Pancreas (tissue), 10 donors: ENCODE measurements at regions not wholly inside any gene's neighbourhood (a gene's known extent, or its start where the extent isn't known, plus 50 kb on each side); places are given as distances from the start of the nearest gene placed in this dataset.
A peak's percentile ranks its signal among the peaks of the same experiment; 100 is the strongest.

Experiments
- ATAC-seq, 4 donors: fragments of 200-7000 bp; cut with Tn5 transposase; one replicate each; pipeline versions ENCODE4 v1.8.0 to v1.9.1; 2020; ENCODE audit warnings: mild to moderate bottlenecking in 4 of 4, moderate library complexity in 4 of 4
- DNase-seq, 6 donors: peaks; one replicate each; pipeline ENCODE4 v3.0.0-alpha.2; 2020
- FAIRE-seq: peaks from 2 replicates; lab custom pipeline; 2012; peaks lifted over from hg19 to GRCh38; lab: Jason Lieb, UNC
- H3K27ac ChIP-seq, 4 donors: fragments of 200-600 bp; sonication (generic); 1 replicate in 3 of 4; 2 replicates in 1 of 4; pipeline versions ENCODE4 v1.5.0 to v1.8.0; 2020
- H3K27me3 ChIP-seq, 4 donors: fragments of 200-600 bp; one replicate each; pipeline ENCODE4 v1.8.0; 2021
- H3K36me3 ChIP-seq, 3 donors: fragments of 200-600 bp; sonication (generic) in 1 of 3; one replicate each; pipeline versions ENCODE4 v1.5.0 to v1.8.0; 2020 to 2021
- H3K4me1 ChIP-seq, 3 donors: fragments of 200-600 bp; one replicate each; pipeline ENCODE4 v1.8.0; 2021
- H3K4me3 ChIP-seq, 4 donors: fragments of 200-600 bp; sonication (generic) in 2 of 4; one replicate each; pipeline versions ENCODE4 v1.5.0 to v1.8.0; 2020 to 2021
- H3K9me3 ChIP-seq, 4 donors: fragments of 200-600 bp; one replicate each; pipeline ENCODE4 v1.8.0; 2021
- WGBS, 2 donors: extraction: QIAGEN DNeasy Blood & Tissue Kit; methylation state at CpG; one replicate each; pipeline ENCODE4 v1.1.7; 2013; 5-methylcytosine and 5-hydroxymethylcytosine counted together
- intact Hi-C, 3 donors: fragments of 100-400 bp; cut with DNase I; formaldehyde crosslinking; loops; one replicate each; pipeline versions ENCODE4 v1.11.1 to v1.14.2; 2022
- TF ChIP-seq, protein P1 (sequence below), 4 donors: fragments of 200-600 bp; sonication (generic) in 3 of 4; IDR thresholded peaks; one replicate each; pipeline versions ENCODE4 v1.5.0 to v1.8.0; 2021; ENCODE audit warnings: antibody characterized with exemption in 4 of 4
- donor health status: healthy with polysubstance abuse.
- donor health status: DM: no; HTN: no; CAD: no; lungs with moderate emphysema.
- donor health status: DM: no; HTN: no; CAD: no.
- donor health status: control.
- donor health status: control.
- donor health status: Bipolar disorder and iron deficiency.
- donor health status: DM: yes; HTN: yes; CAD: no.
- donor health status: DM: no; HTN: no; CAD: no.
- donor health status: DM: no; HTN: no; CAD: no.
- donor health status: DM: yes; HTN: yes; CAD: no.

DNA sequence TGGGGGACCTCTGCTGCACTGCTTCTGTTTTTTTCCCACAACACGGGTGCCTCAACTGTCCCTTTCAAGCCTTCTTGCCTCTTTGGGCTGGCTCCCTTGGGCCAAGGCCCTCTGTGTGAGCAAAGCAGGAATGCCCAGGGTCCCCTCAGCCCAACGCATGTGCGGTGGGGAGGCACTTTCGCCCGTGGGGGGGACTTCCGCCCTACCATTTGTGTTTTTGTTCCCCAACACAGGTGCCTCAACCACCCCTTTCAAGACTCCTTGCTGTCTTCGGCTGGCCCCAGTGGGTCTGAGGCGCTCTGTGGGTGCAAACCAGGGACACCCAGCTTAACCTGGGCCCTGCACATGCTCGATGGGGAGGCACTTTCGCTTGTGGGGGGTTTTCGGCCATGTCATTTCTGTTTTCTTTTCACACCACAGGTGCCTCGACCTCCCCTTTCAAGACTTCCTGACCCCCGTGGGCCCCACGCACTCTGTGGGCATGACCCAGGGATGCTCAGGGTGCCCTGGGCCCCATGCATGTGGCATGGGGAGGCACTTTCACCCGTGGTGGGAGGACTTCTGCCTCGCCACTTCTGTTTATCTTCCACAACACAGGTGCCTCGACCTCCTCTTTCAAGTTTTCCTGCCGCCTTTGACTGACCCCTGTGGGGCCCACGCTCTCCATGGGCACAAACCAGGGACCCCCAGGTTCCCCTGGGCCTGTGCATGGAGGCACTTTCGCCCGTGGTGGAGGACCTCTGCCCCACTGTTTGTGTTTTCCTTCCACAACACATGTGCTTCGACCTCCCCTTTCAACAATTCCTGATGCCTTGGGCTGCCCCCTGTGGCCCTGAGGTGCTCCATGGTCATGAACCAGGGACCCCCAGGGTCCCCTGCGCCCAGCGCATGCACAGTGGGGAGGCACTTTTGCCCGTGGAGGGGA is 365.7 kb downstream of the ALG10 start:
- Histone ChIP-seq H3K36me3 (no peaks in the 10 kb centered on the region), H3K27ac (no peak overlapping the region), H3K27me3 (no peaks in the 10 kb centered on the region), H3K9me3 (no peaks in the 10 kb centered on the region), H3K4me3 (no peak overlapping the region), H3K4me1 (no peaks in the 10 kb centered on the region)
- FAIRE-seq (no peak), ATAC-seq (no peak), DNase-seq (peak in 1 of 6 donors; percentile 29)
- intact Hi-C loops, result no loop called here
- TF ChIP-seq, protein P1, sequence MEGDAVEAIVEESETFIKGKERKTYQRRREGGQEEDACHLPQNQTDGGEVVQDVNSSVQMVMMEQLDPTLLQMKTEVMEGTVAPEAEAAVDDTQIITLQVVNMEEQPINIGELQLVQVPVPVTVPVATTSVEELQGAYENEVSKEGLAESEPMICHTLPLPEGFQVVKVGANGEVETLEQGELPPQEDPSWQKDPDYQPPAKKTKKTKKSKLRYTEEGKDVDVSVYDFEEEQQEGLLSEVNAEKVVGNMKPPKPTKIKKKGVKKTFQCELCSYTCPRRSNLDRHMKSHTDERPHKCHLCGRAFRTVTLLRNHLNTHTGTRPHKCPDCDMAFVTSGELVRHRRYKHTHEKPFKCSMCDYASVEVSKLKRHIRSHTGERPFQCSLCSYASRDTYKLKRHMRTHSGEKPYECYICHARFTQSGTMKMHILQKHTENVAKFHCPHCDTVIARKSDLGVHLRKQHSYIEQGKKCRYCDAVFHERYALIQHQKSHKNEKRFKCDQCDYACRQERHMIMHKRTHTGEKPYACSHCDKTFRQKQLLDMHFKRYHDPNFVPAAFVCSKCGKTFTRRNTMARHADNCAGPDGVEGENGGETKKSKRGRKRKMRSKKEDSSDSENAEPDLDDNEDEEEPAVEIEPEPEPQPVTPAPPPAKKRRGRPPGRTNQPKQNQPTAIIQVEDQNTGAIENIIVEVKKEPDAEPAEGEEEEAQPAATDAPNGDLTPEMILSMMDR (IDR thresholded peaks at IDR 0.05), result no peak
- WGBS, 2 donors, result 56 to 65% methylated on average over 25 of the region's 25 CpGs

- H3K4me3 ChIP-seq, result no peak overlapping the region
- no peak for ATAC-seq
- TF ChIP-seq, protein P1 (IDR thresholded peaks at IDR 0.05), result no peak
These were observed 366.5 kb downstream of the ALG10 start for GRCh38 chr12:34388636-34389377.

DNA sequence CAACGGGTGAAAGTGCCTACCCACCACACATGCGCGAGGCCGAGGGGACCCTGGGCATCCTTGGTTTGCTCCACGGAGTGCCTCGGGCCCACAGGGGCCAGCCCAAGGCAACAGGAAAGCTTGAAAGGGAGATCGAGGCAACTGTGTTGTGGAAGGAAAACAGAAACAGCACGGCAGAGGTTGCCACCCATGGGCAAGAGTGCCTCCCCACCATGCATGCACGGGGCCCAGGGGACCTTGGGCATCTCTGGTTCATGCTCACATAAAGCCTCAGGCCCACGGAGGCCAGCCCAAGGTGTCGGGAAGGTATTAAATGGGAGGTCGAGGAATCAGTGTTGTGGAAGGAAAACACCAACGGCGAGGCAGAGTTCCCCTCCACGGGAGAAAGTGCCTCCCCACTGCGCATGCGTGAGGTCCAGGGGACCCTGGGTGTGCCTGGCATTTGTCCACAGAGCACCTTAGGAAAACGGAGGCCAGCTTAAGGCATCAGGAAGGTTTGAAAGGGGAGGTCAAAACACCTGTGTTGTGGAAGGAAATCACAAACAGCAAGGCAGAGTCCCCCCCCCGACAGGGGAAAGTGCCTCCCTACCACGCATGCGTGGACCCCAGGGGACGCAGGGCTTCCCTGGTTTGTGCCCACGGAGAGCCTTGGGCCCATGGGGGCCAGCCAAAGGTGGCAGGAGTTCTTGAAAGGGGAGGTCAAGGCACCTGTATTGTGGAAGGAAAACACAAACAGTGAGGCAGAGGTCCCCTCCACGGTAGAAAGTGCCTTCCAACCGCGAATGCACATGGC is 367.3 kb downstream of the ALG10 start:
- ATAC-seq (no peak), FAIRE-seq (no peak), DNase-seq (peak in 3 of 6 donors; percentile 5 to 34 (median 30))
- H3K4me1 ChIP-seq, result no peaks in the 10 kb centered on the region
- intact Hi-C loops, result no loop called here
- no peak overlapping the region for H3K27ac ChIP-seq
- no peaks in the 10 kb centered on the region for H3K27me3 ChIP-seq
- 44 to 52% methylated on average over 26 of the region's 26 CpGs for WGBS, 2 donors
- no peak overlapping the region for H3K4me3 ChIP-seq
- H3K9me3 ChIP-seq, result no peaks in the 10 kb centered on the region
- H3K36me3 ChIP-seq, result no peaks in the 10 kb centered on the region
- TF ChIP-seq, protein P1 (IDR thresholded peaks at IDR 0.05), result no peak

More at GRCh38 chr12:34388636-34389377, 366.5 kb downstream of the ALG10 start:
- Histone ChIP-seq H3K36me3 (no peaks in the 10 kb centered on the region), H3K4me1 (no peaks in the 10 kb centered on the region), H3K9me3 (no peaks in the 10 kb centered on the region), H3K27ac (no peak overlapping the region), H3K27me3 (no peaks in the 10 kb centered on the region)
- 41 to 44% methylated on average over 14 of the region's 14 CpGs for WGBS, 2 donors
- intact Hi-C loops, result no loop called here
- peak in 2 of 6 donors; percentile 29 to 42 for DNase-seq
- no peak for FAIRE-seq

GRCh38 chr12:34390171-34390841 is 368.0 kb downstream of the ALG10 start:
- intact Hi-C loops, result no loop called here
- TF ChIP-seq, protein P1 (IDR thresholded peaks at IDR 0.05), result no peak
- no peaks in the 10 kb centered on the region for H3K27me3 ChIP-seq
- DNase-seq (peak in 3 of 6 donors; percentile 4 to 36 (median 27)), FAIRE-seq (no peak), ATAC-seq (no peak)
- no peaks in the 10 kb centered on the region for H3K4me1 ChIP-seq
- WGBS, 2 donors, result 55 to 68% methylated on average over 17 of the region's 17 CpGs
- H3K9me3 ChIP-seq, result no peaks in the 10 kb centered on the region
- no peak overlapping the region for H3K27ac ChIP-seq
- H3K4me3 ChIP-seq, result no peak overlapping the region
- H3K36me3 ChIP-seq, result no peaks in the 10 kb centered on the region
